H9 (cell line): ENCODE measurements at regions not wholly inside any gene's neighbourhood (a gene's known extent, or its start where the extent isn't known, plus 50 kb on each side); places are given as distances from the start of the nearest gene placed in this dataset.

Experiments used
- DNase-seq: peaks from one replicate; pipeline ENCODE4 v3.0.0-alpha.2; 2017
- H2AFZ ChIP-seq: one replicate; pipeline ENCODE4 v1.6.1; 2013; ENCODE audit warnings: mild to moderate bottlenecking, low read length, control low read depth, moderate library complexity
- H2AK5ac ChIP-seq: 2 replicates; pipeline ENCODE4 v1.6.1; 2013; ENCODE audit warnings: low read length, control low read depth, mixed read lengths; ENCODE audit not compliant: insufficient read length
- H2BK120ac ChIP-seq: one replicate; pipeline ENCODE4 v1.6.1; 2013; ENCODE audit warnings: low read depth, mild to moderate bottlenecking, low read length, control low read depth, inconsistent platforms; ENCODE audit not compliant: poor library complexity, severe bottlenecking
- H2BK12ac ChIP-seq: 2 replicates; pipeline ENCODE4 v1.6.1; 2013; ENCODE audit warnings: low read length, control low read depth, mixed read lengths, low read depth; ENCODE audit not compliant: insufficient read length
- H2BK15ac ChIP-seq: 2 replicates; pipeline ENCODE4 v1.6.1; 2013; ENCODE audit warnings: low read depth, low read length, control low read depth
- H2BK20ac ChIP-seq: one replicate; pipeline ENCODE4 v1.6.1; 2013; ENCODE audit warnings: low read depth, mild to moderate bottlenecking, low read length, control low read depth, inconsistent platforms; ENCODE audit not compliant: poor library complexity, severe bottlenecking
- H2BK5ac ChIP-seq: 2 replicates; pipeline ENCODE4 v1.6.1; 2013; ENCODE audit warnings: low read length, control low read depth, mixed read lengths; ENCODE audit not compliant: insufficient read length
- H3K14ac ChIP-seq: 2 replicates; pipeline ENCODE4 v1.6.1; 2013; ENCODE audit warnings: low read length, control low read depth; ENCODE audit not compliant: insufficient read depth
- H3K18ac ChIP-seq: 2 replicates; pipeline ENCODE4 v1.6.1; 2013; ENCODE audit warnings: low read depth, mild to moderate bottlenecking, mixed read lengths, low read length, control low read depth; ENCODE audit not compliant: insufficient read length
- H3K23ac ChIP-seq: 2 replicates; pipeline ENCODE4 v1.6.1; 2013; ENCODE audit warnings: low read length, control low read depth, mixed read lengths, low read depth; ENCODE audit not compliant: insufficient read length
- H3K23me2 ChIP-seq: 2 replicates; pipeline ENCODE4 v1.6.1; 2013; ENCODE audit warnings: low read depth, mild to moderate bottlenecking, mixed read lengths, low read length, control low read depth; ENCODE audit not compliant: insufficient read length, poor library complexity, severe bottlenecking
- H3K27ac ChIP-seq: 2 replicates; pipeline ENCODE4 v1.5.1; 2013; ENCODE audit warnings: low read length, control low read depth, mixed read lengths, low read depth; ENCODE audit not compliant: insufficient read length
- H3K27me3 ChIP-seq: 2 replicates; pipeline ENCODE4 v1.6.1; 2013; ENCODE audit warnings: low read length, control low read depth, inconsistent platforms; ENCODE audit not compliant: insufficient read depth
- H3K4ac ChIP-seq: 2 replicates; pipeline ENCODE4 v1.6.1; 2013; ENCODE audit warnings: low read depth, mild to moderate bottlenecking, control low read depth, inconsistent platforms, low read length, moderate library complexity
- H3K4me1 ChIP-seq: 2 replicates; pipeline ENCODE4 v1.6.1; 2013; ENCODE audit warnings: low read length, control low read depth, inconsistent platforms; ENCODE audit not compliant: insufficient read depth
- H3K4me2 ChIP-seq: 2 replicates; pipeline ENCODE4 v1.6.1; 2013; ENCODE audit warnings: low read length, control low read depth, mixed read lengths; ENCODE audit not compliant: insufficient read length, insufficient read depth
- H3K56ac ChIP-seq: 2 replicates; pipeline ENCODE4 v1.6.1; 2013; ENCODE audit warnings: low read depth, mild to moderate bottlenecking, mixed read lengths, low read length, control low read depth; ENCODE audit not compliant: insufficient read length
- H3K79me1 ChIP-seq: 2 replicates; pipeline ENCODE4 v1.6.1; 2013; ENCODE audit warnings: low read depth, mild to moderate bottlenecking, moderate library complexity, low read length, control low read depth, inconsistent platforms; ENCODE audit not compliant: insufficient read depth, poor library complexity, severe bottlenecking
- H3K79me2 ChIP-seq: 2 replicates; pipeline ENCODE4 v1.6.1; 2013; ENCODE audit warnings: low read length, control low read depth, inconsistent platforms; ENCODE audit not compliant: insufficient read depth
- H3K9ac ChIP-seq: 2 replicates; pipeline ENCODE4 v1.6.1; 2013; ENCODE audit warnings: low read length, control low read depth, mixed read lengths; ENCODE audit not compliant: insufficient read length; ENCODE audit errors: extremely low read depth
- H3K9me3 ChIP-seq: one replicate; pipeline ENCODE4 v1.6.1; 2013; ENCODE audit warnings: low read depth, low read length, inconsistent platforms; ENCODE audit not compliant: control insufficient read depth
- H3T11ph ChIP-seq: one replicate; pipeline ENCODE4 v1.6.1; 2013; ENCODE audit warnings: mild to moderate bottlenecking, low read length, control low read depth, inconsistent platforms
- H4K20me1 ChIP-seq: one replicate; pipeline ENCODE4 v1.6.1; 2013; ENCODE audit not compliant: control insufficient read depth, insufficient read length, insufficient read depth
- H4K5ac ChIP-seq: 2 replicates; pipeline ENCODE4 v1.6.1; 2013; ENCODE audit warnings: low read depth, mild to moderate bottlenecking, mixed read lengths, low read length, control low read depth; ENCODE audit not compliant: insufficient read length
- H4K8ac ChIP-seq: replicated peaks from 2 replicates; pipeline ENCODE4 v1.6.1; 2013; ENCODE audit warnings: low read length, control low read depth, mixed read lengths, low read depth; ENCODE audit not compliant: insufficient read length
- H4K91ac ChIP-seq: 2 replicates; pipeline ENCODE4 v1.6.1; 2013; ENCODE audit warnings: low read depth, mild to moderate bottlenecking, moderate library complexity, mixed read lengths, low read length, control low read depth; ENCODE audit not compliant: insufficient read length
- H3K27ac Mint-ChIP-seq, 3 experiments: 2 replicates in 2 of 3; 3 replicates in 1 of 3; pipeline ENCODE4 v1.8.0; 2020 to 2021; ENCODE audit warnings: mixed read lengths in 3 of 3, mild to moderate bottlenecking in 1 of 3, moderate library complexity in 1 of 3
- H3K27me3 Mint-ChIP-seq: 2 replicates; pipeline ENCODE4 v1.8.0; 2021; ENCODE audit warnings: low read depth, mild to moderate bottlenecking, moderate library complexity, mixed read lengths
- H3K36me3 Mint-ChIP-seq, 3 experiments: 2 replicates in 2 of 3; 3 replicates in 1 of 3; pipeline ENCODE4 v1.8.0; 2020 to 2021; ENCODE audit warnings: low read depth in 3 of 3, mixed read lengths in 3 of 3; ENCODE audit not compliant: insufficient read depth in 1 of 3
- H3K4me1 Mint-ChIP-seq, 2 experiments: 2 replicates each; pipeline ENCODE4 v1.8.0; 2020; ENCODE audit warnings: mixed read lengths in 2 of 2
- H3K4me3 Mint-ChIP-seq, 2 experiments: 2 replicates in 1 of 2; 3 replicates in 1 of 2; pipeline ENCODE4 v1.8.0; 2020 to 2021; ENCODE audit warnings: mild to moderate bottlenecking in 2 of 2, mixed read lengths in 2 of 2, moderate library complexity in 1 of 2
- H3K9me3 Mint-ChIP-seq, 2 experiments: 2 replicates in 1 of 2; 3 replicates in 1 of 2; pipeline ENCODE4 v1.8.0; 2020; ENCODE audit warnings: mild to moderate bottlenecking in 2 of 2, mixed read lengths in 2 of 2, moderate library complexity in 1 of 2
- WGBS: extraction: QIAGEN DNeasy Blood & Tissue Kit; methylation state at CpG from one replicate; pipeline ENCODE4 v1.1.7; 2013; ENCODE audit warnings: missing lambda C conversion rate, low lambda C conversion rate, mixed read lengths; ENCODE audit not compliant: insufficient read length; ENCODE audit errors: extremely low coverage; 5-methylcytosine and 5-hydroxymethylcytosine counted together
- TF ChIP-seq, protein P1 (sequence below): fragments of 200-600 bp; sonication (generic); conservative IDR thresholded peaks from 3 replicates; pipeline ENCODE4 v1.8.0; 2021; ENCODE audit warnings: antibody characterized with exemption, mild to moderate bottlenecking

DNA sequence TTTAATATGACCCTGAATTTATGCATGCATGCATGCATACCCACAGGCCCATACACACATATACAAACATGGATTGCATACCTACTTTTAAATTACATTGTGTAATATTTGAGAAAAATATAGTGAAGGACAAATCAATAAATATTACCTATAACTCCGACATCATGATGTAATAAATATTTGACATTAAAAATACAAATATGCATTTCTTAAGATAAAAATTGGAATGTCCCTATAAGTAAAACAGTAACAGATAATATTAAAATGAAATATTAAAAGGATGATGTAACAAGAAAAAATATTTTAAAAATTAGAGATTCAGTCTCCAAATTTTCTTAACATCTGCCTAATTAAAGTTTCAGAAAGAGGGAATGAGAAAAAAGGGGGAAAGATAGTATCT lies 433.0 kb downstream of the MDFIC start:
- no CpG with 5 or more reads among the region's 1 CpG for WGBS
- H3K4ac ChIP-seq: no peak overlapping the region
- Mint-ChIP-seq H3K4me1 (no peaks in the 10 kb centered on the region), H3K27me3 (no peaks in the 10 kb centered on the region), H3K27ac (no peak overlapping the region), H3K4me3 (no peak overlapping the region), H3K36me3 (no peaks in the 10 kb centered on the region), H3K9me3 (no peaks in the 10 kb centered on the region)
- no peaks in the 10 kb centered on the region for H3K4me1 ChIP-seq
- H2BK15ac ChIP-seq: no peak overlapping the region
- H3K79me2 ChIP-seq: no peaks in the 10 kb centered on the region
- DNase-seq: no peak
- no peak overlapping the region for H3K27ac ChIP-seq
- H2AFZ ChIP-seq: no peak overlapping the region
- H2BK12ac ChIP-seq: no peak overlapping the region
- H4K20me1 ChIP-seq: no peaks in the 10 kb centered on the region
- no peaks in the 10 kb centered on the region for H3K23me2 ChIP-seq
- H3K18ac ChIP-seq: no peak overlapping the region
- no peak overlapping the region for H2BK5ac ChIP-seq
- no peak overlapping the region for H4K8ac ChIP-seq
- H3K9me3 ChIP-seq: no peaks in the 10 kb centered on the region
- H3K14ac ChIP-seq: no peak overlapping the region
- no peak overlapping the region for H4K5ac ChIP-seq
- no peak overlapping the region for H2AK5ac ChIP-seq
- H3K27me3 ChIP-seq: no peaks in the 10 kb centered on the region
- no peak overlapping the region for H3K23ac ChIP-seq
- no peaks in the 10 kb centered on the region for H3K79me1 ChIP-seq
- H3K9ac ChIP-seq: no peak overlapping the region
- no peak overlapping the region for H2BK120ac ChIP-seq
- no peak overlapping the region for H4K91ac ChIP-seq
- no peak overlapping the region for H2BK20ac ChIP-seq
- no peak overlapping the region for H3T11ph ChIP-seq
- no peak overlapping the region for H3K56ac ChIP-seq
- TF ChIP-seq, protein P1, sequence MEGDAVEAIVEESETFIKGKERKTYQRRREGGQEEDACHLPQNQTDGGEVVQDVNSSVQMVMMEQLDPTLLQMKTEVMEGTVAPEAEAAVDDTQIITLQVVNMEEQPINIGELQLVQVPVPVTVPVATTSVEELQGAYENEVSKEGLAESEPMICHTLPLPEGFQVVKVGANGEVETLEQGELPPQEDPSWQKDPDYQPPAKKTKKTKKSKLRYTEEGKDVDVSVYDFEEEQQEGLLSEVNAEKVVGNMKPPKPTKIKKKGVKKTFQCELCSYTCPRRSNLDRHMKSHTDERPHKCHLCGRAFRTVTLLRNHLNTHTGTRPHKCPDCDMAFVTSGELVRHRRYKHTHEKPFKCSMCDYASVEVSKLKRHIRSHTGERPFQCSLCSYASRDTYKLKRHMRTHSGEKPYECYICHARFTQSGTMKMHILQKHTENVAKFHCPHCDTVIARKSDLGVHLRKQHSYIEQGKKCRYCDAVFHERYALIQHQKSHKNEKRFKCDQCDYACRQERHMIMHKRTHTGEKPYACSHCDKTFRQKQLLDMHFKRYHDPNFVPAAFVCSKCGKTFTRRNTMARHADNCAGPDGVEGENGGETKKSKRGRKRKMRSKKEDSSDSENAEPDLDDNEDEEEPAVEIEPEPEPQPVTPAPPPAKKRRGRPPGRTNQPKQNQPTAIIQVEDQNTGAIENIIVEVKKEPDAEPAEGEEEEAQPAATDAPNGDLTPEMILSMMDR: no peak
- no peak overlapping the region for H3K4me2 ChIP-seq
